Lung (tissue), 11 donors: ENCODE measurements at regions not wholly inside any gene's neighbourhood (a gene's known extent, or its start where the extent isn't known, plus 50 kb on each side); places are given as distances from the start of the nearest gene placed in this dataset.

Experiments
- ATAC-seq: fragments of 200-7000 bp; cut with Tn5 transposase; one replicate; pipeline ENCODE4 v1.9.1; 2020; ENCODE audit warnings: moderate number of reproducible peaks; ENCODE audit not compliant: insufficient read depth, low FRiP score
- DNase-seq, 3 donors: peaks; one replicate each; pipeline ENCODE4 v3.0.0-alpha.2; 2013 to 2017
- H3K27ac ChIP-seq, 2 donors: one replicate each; pipeline ENCODE4 v1.5.1; 2013; ENCODE audit warnings: mild to moderate bottlenecking in 2 of 2, moderate library complexity in 2 of 2, control low read depth in 1 of 2, inconsistent platforms in 1 of 2, low read depth in 1 of 2, low read length in 1 of 2
- H3K27me3 ChIP-seq, 3 donors: one replicate each; pipeline ENCODE4 v1.5.1; 2013; ENCODE audit warnings: low read length in 2 of 3; ENCODE audit not compliant: control insufficient read depth in 3 of 3, insufficient read depth in 3 of 3
- H3K36me3 ChIP-seq, 4 donors: one replicate each; pipeline ENCODE4 v1.5.1; 2013; ENCODE audit warnings: low read length in 4 of 4, mild to moderate bottlenecking in 1 of 4, moderate library complexity in 1 of 4; ENCODE audit not compliant: control insufficient read depth in 4 of 4, insufficient read depth in 4 of 4
- H3K4me1 ChIP-seq, 5 donors: one replicate each; pipeline ENCODE4 v1.5.1; 2013; ENCODE audit warnings: low read length in 5 of 5, mild to moderate bottlenecking in 2 of 5, moderate library complexity in 1 of 5; ENCODE audit not compliant: control insufficient read depth in 5 of 5, insufficient read depth in 5 of 5
- H3K4me3 ChIP-seq: one replicate; pipeline ENCODE4 v1.5.1; 2013; ENCODE audit warnings: mild to moderate bottlenecking, control low read depth, moderate library complexity
- H3K9ac ChIP-seq, 2 donors: one replicate each; pipeline ENCODE4 v1.5.1; 2013; ENCODE audit warnings: low read length in 2 of 2, control low read depth in 1 of 2; ENCODE audit not compliant: insufficient read depth in 1 of 2
- H3K9me3 ChIP-seq, 4 donors: one replicate each; pipeline ENCODE4 v1.5.1; 2013; ENCODE audit warnings: low read length in 3 of 4, mild to moderate bottlenecking in 1 of 4, moderate library complexity in 1 of 4; ENCODE audit not compliant: control insufficient read depth in 4 of 4, insufficient read depth in 3 of 4
- WGBS, 2 donors: extraction: QIAGEN DNeasy Blood & Tissue Kit; methylation state at CpG; one replicate each; pipeline ENCODE4 v1.1.7; 2013; 5-methylcytosine and 5-hydroxymethylcytosine counted together
- TF ChIP-seq, protein P1 (sequence below): IDR thresholded peaks from 2 replicates; pipeline ENCODE4 v1.5.1; 2012; ENCODE audit warnings: mild to moderate bottlenecking; ENCODE audit errors: control extremely low read depth, extremely low read depth
- donor health status: control.
- donor health status: control.
- donor health status: Bipolar disorder and iron deficiency.
- donor health status: healthy.
- donor health status: DM: yes; HTN: yes; CAD: no.

DNA sequence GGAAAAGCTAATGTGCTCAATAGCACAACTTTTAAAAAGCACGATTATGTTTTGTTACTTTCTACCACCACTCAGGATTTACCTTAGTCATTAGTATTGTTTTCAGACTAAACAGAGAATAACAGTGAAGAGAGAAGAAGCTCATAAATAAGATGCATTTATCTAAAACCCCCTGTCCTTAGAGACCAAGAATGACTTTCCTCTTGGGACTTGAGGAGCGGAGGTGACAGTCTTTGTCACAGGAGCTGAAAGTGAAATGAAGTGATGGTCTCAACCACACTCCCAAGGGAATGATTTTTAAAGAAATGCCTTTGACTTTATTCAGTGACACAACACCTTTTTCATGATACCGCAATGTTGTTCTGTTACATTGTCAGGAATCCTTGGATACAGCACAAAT lies 190.6 kb upstream of the NBEA start:
- Histone ChIP-seq H3K4me1 (peaks cover 0 to 16% (median 5%) of the 10 kb centered on the region in 5 donors), H3K36me3 (no peaks in the 10 kb centered on the region), H3K9ac (no peak overlapping the region), H3K4me3 (no peak overlapping the region), H3K27me3 (no peaks in the 10 kb centered on the region), H3K27ac (no peak overlapping the region), H3K9me3 (no peaks in the 10 kb centered on the region)
- 83 to 94% methylated on average over 3 of the region's 3 CpGs for WGBS, 2 donors
- no peak for ATAC-seq
- no peak for DNase-seq
- TF ChIP-seq, protein P1, sequence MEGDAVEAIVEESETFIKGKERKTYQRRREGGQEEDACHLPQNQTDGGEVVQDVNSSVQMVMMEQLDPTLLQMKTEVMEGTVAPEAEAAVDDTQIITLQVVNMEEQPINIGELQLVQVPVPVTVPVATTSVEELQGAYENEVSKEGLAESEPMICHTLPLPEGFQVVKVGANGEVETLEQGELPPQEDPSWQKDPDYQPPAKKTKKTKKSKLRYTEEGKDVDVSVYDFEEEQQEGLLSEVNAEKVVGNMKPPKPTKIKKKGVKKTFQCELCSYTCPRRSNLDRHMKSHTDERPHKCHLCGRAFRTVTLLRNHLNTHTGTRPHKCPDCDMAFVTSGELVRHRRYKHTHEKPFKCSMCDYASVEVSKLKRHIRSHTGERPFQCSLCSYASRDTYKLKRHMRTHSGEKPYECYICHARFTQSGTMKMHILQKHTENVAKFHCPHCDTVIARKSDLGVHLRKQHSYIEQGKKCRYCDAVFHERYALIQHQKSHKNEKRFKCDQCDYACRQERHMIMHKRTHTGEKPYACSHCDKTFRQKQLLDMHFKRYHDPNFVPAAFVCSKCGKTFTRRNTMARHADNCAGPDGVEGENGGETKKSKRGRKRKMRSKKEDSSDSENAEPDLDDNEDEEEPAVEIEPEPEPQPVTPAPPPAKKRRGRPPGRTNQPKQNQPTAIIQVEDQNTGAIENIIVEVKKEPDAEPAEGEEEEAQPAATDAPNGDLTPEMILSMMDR = no peak

DNA sequence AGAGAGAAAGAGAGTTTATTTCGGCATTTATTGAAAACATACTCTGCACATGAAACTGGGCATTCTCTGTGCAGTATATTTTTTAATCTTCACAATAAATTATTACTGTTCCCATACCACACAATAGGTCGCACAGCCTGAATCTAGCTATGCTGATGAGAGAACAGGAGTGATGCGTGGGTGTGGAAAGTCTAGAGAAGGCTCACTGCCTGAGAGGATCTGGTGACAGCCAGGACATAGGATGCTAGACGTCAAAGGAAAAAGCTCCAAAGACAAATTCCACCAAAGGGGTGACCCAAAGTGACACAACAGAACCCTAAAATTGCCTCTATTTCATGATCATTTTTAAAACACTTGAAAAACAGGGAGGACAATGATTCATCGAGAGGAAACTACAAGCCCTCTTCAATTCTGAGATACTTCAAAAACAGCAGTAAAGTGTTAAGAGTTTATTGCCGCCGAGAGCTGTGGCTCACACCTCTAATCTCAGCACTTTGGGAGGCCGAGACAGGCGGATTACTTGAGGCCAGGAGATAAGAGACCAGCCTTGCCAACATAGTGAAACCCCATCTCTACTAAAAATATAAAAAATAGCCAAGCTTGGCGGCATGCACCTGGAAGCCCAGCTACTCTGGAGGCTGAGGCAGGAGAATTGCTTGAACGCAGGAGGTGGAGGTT lies 189.6 kb upstream of the NBEA start:
- WGBS, 2 donors = 60 to 61% methylated on average over 11 of the region's 11 CpGs
- Histone ChIP-seq H3K9ac (no peak overlapping the region), H3K4me1 (peaks cover 0 to 13% (median 5%) of the 10 kb centered on the region in 5 donors), H3K27me3 (no peaks in the 10 kb centered on the region), H3K9me3 (no peaks in the 10 kb centered on the region), H3K4me3 (no peak overlapping the region), H3K27ac (no peak overlapping the region), H3K36me3 (no peaks in the 10 kb centered on the region)
- DNase-seq (no peak), ATAC-seq (no peak)
- TF ChIP-seq, protein P1 = no peak

DNA sequence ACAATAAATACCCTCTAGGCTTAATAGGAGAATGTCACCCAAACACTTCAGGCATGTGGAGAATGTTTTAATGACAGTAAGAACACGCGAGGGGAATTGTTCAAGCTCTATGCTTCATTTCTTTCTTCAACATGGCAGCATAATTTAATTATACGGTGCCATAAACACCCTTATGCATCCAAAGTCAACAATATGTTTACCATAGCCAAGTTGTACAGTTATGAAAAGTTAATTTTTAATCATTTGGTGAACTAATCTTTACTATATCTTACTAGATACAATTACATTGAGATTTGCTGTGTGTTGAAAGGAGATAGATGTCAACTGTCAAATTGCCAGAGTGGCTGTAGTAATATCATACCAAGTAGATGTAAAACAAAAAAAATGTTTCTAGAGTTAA lies 185.9 kb upstream of the NBEA start:
- 87 to 96% methylated on average over 3 of the region's 3 CpGs for WGBS, 2 donors
- TF ChIP-seq, protein P1 = no peak
- H3K9ac ChIP-seq = no peak overlapping the region
- no peak for ATAC-seq
- no peaks in the 10 kb centered on the region for H3K4me1 ChIP-seq
- H3K9me3 ChIP-seq = no peaks in the 10 kb centered on the region
- H3K27ac ChIP-seq = no peak overlapping the region
- H3K36me3 ChIP-seq = no peaks in the 10 kb centered on the region
- no peak for DNase-seq
- H3K27me3 ChIP-seq = no peaks in the 10 kb centered on the region
- H3K4me3 ChIP-seq = no peak overlapping the region

DNA sequence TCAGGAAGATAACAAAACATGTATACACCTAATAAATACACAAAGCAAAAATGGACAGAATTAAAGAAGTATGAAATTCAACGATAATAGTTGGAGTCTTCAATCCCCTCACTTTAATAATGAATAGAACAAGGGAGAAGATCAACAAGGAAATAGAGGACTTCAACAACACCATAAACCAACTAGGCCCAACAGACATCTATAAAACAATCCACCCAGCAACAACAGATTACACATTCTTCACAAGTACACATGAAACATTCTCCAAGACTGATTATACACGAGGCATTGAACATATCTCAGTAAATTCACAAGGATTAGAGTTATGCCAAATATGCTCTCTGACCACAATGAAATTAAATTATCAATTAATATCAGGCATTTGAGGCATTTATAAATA lies 185.5 kb upstream of the NBEA start:
- TF ChIP-seq, protein P1 = no peak
- Histone ChIP-seq H3K27me3 (no peaks in the 10 kb centered on the region), H3K36me3 (no peaks in the 10 kb centered on the region), H3K9me3 (no peaks in the 10 kb centered on the region), H3K4me1 (no peaks in the 10 kb centered on the region), H3K27ac (no peak overlapping the region), H3K4me3 (no peak overlapping the region), H3K9ac (no peak overlapping the region)
- ATAC-seq = no peak
- DNase-seq = no peak
- WGBS, 2 donors = 84% methylated on average over 2 of the region's 2 CpGs
